DMS53 (cell line): ENCODE measurements at regions not wholly inside any gene's neighbourhood (a gene's known extent, or its start where the extent isn't known, plus 50 kb on each side); places are given as distances from the start of the nearest gene placed in this dataset.
"Not testable (repeated sequence)": the region's sequence is repeated elsewhere in the genome, so short reads cannot be mapped to it uniquely, and the experiment has no call there.

Experiments
- DNase-seq: peaks from one replicate; lab custom pipeline; 2025; lab: John Stamatoyannopoulos, UW

- DNase-seq, result not testable (repeated sequence)
These were observed 347.4 kb downstream of the MAGEE1 start for GRCh38 chrX:76774912-76775311.

GRCh38 chrX:76796311-76796710 is 368.8 kb downstream of the MAGEE1 start:
- peak; percentile 34 for DNase-seq

GRCh38 chrX:76802708-76803107 is 375.2 kb downstream of the MAGEE1 start:
- DNase-seq, result no peak

- DNase-seq, result no peak
These were observed 388.2 kb downstream of the MAGEE1 start for GRCh38 chrX:76815754-76816153.

- not testable (repeated sequence) for DNase-seq
These were observed 389.8 kb downstream of the MAGEE1 start for GRCh38 chrX:76817279-76817678.

- DNase-seq, result no peak
These were observed 393.8 kb downstream of the MAGEE1 start for GRCh38 chrX:76821276-76821675.

GRCh38 chrX:76827672-76828071 is 400.2 kb downstream of the MAGEE1 start:
- DNase-seq, result no peak

GRCh38 chrX:76840902-76841301 is 413.4 kb downstream of the MAGEE1 start:
- DNase-seq, result not testable (repeated sequence)

- DNase-seq, result peak; percentile 39
These were observed 423.3 kb downstream of the MAGEE1 start for GRCh38 chrX:76850851-76851250.

GRCh38 chrX:76862509-76862908 is 435.0 kb downstream of the MAGEE1 start:
- no peak for DNase-seq

- peak; percentile 15 for DNase-seq
These were observed 466.4 kb downstream of the MAGEE1 start for GRCh38 chrX:76893930-76894329.

- DNase-seq, result no peak
These were observed 488.3 kb downstream of the MAGEE1 start for GRCh38 chrX:76915836-76916235.

GRCh38 chrX:76918033-76918432 is 490.5 kb downstream of the MAGEE1 start:
- no peak for DNase-seq

- DNase-seq, result no peak
These were observed 492.3 kb downstream of the MAGEE1 start for GRCh38 chrX:76919761-76920160.

- no peak for DNase-seq
These were observed 493.1 kb downstream of the MAGEE1 start for GRCh38 chrX:76920607-76921006.

GRCh38 chrX:76921176-76921575 is 493.7 kb downstream of the MAGEE1 start:
- DNase-seq, result no peak

- no peak for DNase-seq
These were observed 494.6 kb downstream of the MAGEE1 start for GRCh38 chrX:76922100-76922499.

GRCh38 chrX:76924616-76925015 is 497.1 kb downstream of the MAGEE1 start:
- not testable (repeated sequence) for DNase-seq

- DNase-seq, result no peak
These were observed 504.0 kb downstream of the MAGEE1 start for GRCh38 chrX:76931518-76931917.

- DNase-seq, result no peak
These were observed 489.7 kb upstream of the FGF16 start for GRCh38 chrX:76957485-76957884.

GRCh38 chrX:76971393-76972376 is 475.5 kb upstream of the FGF16 start:
- no peak for DNase-seq

GRCh38 chrX:76977452-76977851 is 469.7 kb upstream of the FGF16 start:
- DNase-seq, result no peak

GRCh38 chrX:76987381-76987780 is 459.8 kb upstream of the FGF16 start:
- DNase-seq, result no peak

GRCh38 chrX:76996641-76997040 is 450.5 kb upstream of the FGF16 start:
- no peak for DNase-seq
